ENCODE measurements at regions not wholly inside any gene's neighbourhood (a gene's known extent, or its start where the extent isn't known, plus 50 kb on each side); places are given as distances from the start of the nearest gene placed in this dataset.

DNA sequence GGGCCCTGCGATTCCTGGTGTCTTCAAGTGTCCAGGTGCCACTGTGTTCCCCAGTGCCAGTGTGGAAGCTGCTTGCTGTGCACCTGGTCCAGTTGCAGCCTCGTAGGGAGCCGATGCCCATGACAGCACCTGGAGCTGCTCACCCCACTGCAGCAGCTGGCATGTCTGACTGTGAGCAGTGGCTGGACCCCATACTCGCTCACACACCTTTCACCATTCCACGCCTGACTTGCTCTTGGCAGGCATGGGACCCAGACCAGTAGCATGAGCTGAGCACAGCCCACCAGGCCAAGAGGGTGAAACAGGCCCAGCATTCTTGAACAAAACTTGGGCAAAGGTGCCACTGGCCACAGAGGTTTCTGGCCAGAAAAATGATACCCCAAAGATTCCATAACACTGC lies 124.5 kb upstream of the THY1 start:
- DNase-seq (ENCODE audit: low read depth in 2 of 2) = no peak

DNA sequence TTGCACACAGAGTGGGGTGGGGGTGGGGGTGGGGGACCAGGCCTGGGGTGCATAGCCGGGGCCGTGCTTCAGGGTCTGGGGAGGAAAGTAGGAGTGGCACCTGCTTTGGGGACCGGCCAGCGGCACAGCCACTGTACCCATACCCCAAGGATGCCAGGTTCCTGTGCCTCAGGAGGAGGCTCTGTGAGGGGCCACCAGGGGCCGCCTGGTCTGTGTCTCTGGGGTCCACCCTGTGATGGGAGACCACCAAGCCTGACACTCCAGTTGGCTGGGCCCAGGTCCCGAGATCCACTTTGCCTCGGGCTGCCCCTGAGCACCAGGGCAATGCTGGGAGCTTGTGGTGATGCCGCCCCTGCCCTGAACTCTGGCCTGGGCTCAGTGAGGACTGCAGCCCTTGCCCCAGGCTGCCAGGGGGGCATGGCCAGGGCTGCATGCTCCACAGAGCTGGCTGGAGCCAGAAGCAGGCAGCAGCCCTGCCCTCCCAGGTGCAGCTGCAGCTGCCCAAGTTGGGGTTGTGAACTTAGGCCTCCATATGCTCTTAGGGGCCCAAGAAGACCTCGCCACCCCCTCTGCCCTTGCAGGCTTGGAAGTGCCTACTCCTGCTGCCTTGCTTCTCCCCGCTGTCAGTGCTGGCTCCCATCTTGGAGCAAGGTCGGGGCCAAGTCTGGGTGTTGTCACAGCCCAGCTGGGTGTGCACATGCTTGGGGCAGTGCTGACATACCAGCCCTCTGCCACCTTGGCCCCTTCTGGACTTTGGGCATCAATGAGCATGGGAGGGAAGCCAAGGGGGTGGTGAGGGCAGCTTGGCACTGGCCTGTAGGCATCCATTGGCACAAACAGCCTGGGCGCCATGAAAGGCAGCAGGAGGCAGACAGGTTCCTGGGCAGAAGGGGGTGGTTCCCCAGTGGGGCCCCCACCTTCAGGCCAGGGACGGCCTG lies 123.3 kb upstream of the THY1 start:
- no peak for DNase-seq (ENCODE audit: low read depth in 2 of 2)

DNA sequence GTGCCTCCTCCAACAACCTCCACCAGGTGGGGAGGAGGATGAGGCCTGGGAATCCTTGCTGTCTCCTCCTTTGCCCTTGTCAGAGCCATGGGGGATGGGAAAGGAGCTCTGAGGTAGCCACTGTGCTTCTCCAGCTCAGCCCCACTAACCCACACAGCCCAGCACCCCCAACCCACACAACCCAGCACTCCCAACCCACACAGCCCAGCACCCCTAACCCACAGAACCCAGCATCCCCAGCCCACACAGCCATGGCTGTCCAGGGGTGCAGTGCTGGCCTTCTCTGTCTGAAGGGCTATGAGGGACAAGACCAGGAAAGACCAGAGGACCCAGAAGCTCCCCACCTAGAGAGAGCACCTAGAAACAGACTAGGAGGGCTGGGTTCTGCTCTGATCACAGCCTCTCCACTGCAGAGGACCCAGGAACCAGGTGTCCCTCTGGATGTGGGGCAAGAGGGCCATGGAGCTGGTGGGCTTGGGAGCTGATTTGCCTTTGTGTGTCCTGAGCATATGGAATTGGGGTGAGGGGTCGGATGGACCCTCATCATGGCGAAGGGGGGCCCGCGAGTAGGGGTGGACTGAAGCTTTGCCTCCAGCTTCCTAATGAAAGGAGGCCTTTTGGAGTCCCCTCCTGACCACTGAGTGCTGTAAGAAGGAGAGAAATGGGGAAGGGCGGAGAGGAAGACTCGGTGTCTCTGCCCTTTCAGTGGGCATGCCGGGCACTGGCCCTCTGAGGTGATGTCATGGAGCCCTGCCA lies 117.6 kb upstream of the THY1 start:
- DNase-seq (ENCODE audit: low read depth in 2 of 2) = no peak

DNA sequence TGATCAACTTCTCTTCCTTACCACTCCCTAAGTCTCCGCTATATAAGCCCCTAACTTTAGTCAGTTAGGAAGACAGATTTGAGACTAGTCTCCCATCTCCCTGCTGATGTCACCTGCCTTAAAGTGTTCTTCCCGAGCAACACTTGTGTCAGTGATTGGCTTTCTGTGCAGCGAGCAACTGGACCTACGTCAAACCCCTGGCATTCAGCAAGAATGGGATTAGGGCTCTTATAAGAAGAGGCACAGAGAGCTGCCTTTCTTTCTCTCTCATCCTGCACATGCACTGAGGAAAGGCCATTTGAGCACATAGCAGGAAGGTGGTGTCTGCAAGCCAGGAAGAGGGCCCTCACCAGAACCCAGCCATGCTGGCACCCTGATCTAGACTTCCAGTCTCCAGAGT lies 116.6 kb upstream of the THY1 start:
- no peak for DNase-seq (ENCODE audit: low read depth in 2 of 2)

DNA sequence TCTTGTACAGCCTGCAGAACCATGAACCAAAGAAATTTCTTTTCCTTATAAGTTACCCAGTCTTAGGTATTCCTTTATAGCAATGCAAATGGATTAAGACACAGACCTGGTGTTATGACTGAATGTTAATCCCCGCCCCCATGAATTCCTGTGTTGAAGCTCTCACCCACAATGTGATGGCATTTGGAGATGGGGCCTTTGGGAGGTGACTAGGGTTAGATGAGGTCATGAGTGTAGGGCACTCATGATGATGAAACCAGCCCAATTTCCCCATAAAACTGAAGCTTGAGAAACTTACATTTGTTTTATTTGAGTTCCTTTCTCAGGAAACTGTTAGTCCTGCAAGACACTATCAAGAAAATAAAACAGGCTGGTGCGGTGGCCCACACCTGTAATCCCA lies 115.8 kb upstream of the THY1 start:
- DNase-seq (ENCODE audit: low read depth in 2 of 2) = no peak

DNA sequence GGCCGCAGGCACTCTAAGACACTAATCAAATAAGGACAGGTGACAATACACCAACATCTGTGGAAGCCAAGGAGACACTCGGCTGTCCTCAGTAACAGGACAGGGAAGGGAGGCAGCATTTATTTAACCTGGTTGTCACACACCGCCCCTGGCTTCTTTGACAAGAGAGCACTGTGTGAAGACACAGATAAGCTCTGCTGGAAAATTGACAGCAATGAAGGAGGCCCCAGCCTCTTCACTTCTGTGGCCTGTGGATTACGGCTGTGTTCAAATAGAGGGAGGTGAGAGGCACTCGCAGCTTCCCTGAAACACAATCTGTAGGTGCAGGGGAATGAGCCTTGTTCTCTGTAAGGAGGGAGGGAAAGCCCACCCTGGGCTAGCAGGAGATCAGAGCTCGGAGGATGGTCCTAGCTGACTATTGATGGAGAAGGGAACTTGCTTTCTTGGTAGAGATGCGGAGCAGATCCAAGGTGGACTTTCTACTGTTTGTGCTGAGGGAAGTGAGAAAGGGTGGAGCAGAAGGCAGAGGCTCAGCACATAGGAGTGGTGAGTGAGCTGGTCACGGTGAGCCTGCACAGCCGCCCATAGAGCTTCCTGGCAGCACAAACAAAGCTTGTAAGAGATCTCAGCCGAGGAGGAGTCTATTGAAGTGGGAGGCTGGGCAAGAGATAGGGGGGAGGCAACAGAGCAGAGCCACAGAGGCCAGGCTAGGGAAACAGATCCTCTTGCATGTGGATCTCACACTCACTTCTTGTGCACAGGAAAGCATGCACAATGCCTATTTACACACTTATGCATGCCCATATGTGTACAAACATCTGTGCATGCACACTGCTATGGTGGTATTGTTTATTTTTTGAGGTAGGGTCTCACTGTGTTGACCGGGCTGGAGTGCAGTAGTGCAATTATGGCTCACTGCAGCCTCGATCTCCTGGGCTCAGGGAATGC lies 114.6 kb upstream of the THY1 start:
- no peak for DNase-seq (ENCODE audit: low read depth in 2 of 2)

DNA sequence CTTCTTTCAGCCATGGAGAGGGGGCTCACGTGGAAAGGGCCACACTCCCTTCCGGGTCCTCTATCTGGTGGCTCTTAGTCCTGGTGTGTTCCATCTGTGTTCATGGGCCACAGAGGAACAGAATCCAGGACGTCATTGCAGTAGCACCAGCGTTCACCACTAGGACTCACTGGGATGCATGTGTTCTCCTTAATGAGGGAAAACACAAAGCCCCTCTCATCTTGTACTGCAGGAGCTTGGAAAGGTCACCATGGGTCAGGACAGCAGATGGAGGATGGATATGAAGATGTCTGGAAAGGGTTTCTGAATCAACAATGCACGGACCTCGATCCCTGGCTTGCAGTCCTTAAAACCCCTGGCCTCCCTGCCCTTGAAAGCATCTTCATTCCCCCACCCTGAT lies 113.8 kb upstream of the THY1 start:
- no peak for DNase-seq (ENCODE audit: low read depth in 2 of 2)

DNA sequence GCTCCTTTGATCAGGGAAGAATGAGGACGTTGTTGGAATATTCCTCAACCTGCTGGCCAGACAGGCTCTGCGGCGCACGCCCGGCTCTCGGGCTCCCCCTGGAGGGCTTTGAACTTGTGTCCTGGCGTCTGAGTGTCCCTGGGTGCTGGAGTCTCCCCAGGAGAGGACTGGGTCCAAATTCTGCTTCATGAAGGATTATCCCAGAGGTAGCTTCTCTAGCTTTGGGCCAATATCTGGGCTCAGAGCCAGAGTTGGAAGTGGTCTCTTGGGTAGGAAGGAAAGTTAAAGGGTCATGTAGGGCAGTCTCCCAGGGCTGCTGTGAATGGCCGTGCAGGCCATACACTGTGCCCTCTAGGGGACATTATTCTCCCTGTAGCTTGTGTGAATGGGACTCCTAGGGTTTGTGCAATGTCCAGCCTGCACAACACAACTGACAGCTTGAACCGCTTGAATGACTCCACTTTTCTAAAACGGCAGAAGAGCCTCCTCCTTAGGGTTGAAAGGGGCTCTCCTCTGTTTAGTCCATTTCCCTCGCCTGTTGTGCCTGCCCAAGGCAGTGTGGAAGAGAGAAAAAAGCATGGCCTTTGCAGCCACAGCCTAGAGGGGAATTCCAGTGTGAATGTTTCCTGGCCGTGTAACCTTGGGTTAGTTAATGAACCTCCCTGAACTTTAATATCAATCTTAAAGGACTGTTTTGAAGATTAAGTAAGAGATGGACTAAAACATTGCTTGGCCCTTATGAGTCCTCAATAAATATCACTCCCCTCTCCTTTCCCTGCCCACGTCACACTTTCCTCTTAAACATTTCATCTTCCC lies 111.2 kb upstream of the THY1 start:
- DNase-seq (ENCODE audit: low read depth in 2 of 2) = no peak

DNA sequence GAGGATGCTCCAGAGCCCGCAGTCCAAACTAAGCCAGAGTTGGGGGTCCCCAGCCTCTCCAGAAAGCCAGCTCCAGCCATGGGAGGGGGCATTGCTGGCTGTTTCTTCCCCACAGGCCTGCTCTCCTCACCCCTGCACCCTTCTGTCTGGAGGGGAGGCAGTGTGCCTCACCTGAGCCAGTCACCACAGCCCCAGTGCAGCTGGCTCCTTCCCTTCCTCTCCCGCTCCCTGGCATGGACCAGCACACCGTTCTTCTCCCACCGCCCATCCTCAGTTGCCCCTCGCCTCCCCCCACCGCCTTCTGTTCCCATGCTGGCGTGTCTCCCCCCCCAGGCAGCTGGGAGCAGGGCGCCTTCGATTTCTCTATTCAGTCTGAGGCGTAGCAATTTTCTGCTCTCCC lies 110.5 kb upstream of the THY1 start:
- no peak for DNase-seq (ENCODE audit: low read depth in 2 of 2)

DNA sequence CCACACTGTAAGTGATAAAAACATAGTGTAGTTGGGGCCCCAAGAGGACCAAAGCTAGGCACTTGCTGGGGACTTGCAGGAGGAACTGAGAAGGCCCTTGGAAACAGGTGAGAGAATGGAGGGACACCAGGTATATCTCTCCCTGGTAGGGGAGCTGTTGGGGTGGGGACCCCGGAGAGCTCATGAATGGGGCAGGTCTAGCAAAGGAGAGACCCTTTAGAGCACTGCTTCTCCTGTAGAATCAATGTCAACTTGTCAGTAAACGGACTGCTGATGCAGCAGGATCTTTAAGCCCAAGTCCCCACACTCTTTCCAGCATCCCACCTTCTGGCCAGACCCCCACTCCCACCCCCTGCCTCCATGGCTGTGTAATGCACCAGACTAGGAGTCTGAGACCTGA lies 109.6 kb upstream of the THY1 start:
- DNase-seq (ENCODE audit: low read depth in 2 of 2) = no peak

DNA sequence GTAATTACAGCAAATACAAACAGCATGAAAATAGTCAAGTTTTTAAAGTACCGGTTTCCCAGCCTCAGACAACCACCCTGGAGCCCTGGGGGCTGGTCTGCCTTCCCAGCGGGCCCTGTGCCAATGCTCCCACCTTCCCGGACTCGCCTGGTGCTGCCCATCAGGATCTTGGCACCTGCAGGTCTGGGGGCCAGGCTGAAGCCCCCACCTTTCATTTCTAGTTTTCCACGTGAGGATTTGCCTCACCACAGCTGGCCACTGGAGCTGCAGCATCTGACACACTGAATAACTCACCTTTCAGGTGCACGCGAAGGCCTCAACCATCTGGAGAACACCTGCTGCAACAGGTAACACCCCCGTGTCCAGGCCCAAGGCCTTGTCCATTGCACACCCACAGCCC lies 108.7 kb upstream of the THY1 start:
- no peak for DNase-seq (ENCODE audit: low read depth in 2 of 2)

DNA sequence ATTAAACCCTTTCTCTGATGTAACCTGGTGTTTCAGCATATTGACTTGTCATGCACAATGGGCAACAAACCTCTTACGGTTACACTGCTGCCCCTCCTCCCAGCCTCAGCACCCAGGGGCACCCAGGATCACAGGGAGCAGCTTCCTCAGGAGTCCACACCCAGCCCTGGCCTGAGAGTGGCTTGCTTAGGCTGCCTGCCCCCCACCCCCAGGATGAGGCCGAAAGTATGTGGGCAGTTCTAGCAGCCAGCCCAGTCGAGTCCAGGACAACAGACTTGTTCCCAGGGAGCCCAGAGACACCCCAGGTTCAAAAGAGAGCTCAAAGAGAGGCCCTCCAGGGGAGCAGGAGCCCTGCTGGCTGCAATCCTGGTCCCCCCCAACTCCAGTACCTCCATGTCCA lies 108.1 kb upstream of the THY1 start:
- no peak for DNase-seq (ENCODE audit: low read depth in 2 of 2)

DNA sequence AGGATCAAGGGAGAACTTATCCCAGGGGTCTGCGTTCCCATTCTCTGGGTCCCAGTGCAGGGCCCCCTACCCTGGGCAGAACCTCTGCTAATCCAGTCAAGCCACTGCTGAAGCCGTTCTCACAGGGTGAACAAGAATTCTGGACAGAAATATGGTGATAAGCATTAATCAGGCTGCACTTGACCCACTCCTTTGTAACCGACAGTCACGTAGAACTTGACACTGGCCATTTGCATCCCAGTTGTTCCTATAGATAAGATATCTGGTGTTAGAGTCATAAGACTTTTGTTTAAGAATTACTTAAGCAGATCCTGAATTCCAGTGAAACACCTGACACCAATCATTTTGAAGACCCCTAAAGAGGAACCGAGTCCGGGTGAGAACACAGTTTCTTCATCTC lies 107.5 kb upstream of the THY1 start:
- DNase-seq (ENCODE audit: low read depth in 2 of 2) = no peak

DNA sequence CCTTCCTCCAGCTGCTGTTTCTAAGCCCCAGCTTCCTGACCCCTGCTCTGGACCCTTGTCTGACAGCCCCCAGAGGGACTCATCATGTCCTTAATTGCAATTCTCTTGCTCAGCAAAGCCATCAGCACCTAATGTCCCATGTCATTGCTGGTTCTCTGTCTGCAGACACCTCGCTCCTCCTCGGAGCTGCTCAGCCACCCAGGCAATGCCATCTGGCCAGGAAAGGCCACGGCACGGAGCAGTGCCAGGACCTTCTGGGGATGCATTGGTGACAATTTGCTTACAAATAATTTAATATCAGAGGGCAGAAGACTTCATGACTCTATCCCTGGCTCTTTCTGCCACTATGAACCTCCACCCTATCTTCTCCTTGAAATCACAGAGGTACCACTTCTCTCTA lies 107.0 kb upstream of the THY1 start:
- DNase-seq (ENCODE audit: low read depth in 2 of 2) = no peak

DNA sequence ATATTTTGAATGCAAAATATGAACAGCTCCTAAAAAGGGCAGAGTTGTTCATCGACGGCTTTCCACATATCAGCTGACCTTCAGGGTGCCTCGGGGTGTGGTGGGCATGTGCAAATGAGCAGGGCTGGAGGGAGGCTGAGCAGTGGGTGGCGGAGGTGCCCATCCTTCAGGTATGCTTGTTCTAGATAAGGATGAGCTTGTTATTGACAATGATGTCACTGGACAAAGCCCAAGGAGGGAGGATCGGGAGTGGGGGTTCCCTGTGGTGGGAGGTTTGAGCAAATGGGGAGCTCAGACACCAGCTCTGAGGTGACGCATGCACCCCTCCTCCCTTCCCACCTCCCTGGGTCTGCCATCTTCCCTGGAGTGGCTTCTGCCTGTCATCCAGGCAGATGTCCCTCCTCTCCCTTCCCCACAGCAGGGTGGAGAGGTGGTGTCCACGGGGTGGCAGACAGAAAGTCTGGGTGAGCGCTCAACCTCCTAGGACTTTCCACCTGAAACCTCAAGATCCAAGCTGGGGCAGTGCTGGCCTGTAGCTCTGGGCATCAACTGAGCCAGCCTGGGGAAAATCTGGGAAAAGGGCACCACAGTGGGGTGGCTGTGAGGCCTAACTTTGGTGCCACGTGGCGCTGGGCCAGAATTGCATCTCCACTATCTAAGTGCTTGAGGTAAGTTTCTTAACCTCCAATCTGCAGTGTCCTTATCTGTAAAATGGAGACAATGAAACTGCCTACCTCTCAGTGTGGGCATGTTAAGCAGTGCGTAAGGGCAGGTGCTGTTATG lies 106.3 kb upstream of the THY1 start:
- DNase-seq (ENCODE audit: low read depth in 2 of 2) = no peak

DNA sequence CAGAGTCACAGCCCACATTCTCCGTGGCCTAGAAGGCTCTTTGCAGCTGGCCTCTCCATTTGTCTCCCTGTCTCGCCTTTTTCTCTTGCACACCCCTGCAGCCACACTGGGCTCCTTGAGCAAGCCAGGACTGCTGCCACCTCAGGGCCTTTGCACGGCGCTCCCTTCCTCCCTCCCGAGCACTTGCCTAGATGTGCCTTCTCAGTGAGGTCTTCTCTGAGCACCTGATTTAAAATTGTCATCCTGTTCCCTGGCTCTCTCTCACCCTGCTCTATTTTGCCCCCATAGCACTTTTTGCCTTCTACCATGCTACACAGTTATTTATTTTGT lies 102.9 kb upstream of the THY1 start:
- no peak for DNase-seq (ENCODE audit: low read depth in 2 of 2)

DNA sequence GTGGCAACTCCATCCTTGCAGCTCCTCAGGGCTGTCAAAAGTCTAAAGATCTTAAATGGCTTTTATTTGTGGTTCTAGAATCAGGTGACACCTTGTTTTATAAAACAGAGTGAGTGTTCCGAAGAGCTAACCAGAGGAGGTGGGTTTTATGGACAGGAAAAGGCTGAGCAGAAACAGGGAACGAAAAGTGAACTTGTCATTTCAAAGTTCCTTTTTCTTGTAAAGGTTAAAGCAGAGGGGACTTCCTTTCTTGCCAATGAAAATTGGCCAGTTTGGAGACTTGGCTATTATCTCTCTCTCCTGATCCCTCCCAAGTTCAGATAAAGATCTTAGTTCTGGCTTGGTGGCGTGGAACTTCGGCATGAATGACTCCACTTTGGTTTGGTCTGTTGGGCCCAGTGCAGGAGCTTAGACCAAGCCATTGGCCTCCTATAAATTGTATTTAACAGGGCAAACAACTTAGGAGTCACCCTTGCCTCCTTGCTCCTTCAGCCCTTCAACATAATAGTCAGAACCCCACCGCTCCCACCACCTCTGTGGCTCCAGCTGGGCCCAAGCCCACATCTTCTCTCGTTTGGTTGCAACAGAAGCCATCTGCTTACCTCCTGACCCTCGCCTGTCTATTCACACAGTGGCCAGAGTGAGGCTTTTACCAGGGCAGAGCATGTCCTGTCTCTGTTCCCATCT lies 102.4 kb upstream of the THY1 start:
- no peak for DNase-seq (ENCODE audit: low read depth in 2 of 2)

DNA sequence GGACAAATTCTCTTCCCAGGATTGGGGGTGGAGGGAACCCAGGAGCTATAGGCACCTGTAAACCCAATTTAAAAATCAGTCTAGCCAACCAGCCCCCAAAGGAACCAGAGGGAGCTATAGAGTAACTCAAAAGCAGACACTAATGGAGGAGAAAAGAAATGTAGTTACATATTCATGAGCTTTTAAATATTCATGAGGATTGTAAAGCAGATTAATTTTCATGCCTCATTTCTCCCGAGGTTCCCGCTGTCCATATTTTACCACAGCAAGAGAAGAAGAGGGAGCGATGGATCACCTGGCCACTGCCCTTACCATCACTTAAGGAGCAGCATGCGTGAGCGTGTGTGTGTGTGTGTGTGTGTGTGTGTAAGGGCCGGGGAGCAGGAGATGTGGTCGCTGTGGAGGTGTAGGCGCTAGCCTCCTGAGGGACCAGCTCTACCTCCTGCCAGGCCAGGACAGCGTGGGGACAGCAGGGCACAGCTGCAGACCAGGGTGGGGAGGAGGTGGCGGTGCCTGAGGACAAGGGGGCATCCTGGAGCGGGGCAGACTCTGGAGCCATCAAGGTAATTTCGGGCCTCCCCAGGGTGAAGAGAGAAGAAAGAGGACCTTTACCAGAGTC lies 100.7 kb upstream of the THY1 start:
- no peak for DNase-seq (ENCODE audit: low read depth in 2 of 2)

DNA sequence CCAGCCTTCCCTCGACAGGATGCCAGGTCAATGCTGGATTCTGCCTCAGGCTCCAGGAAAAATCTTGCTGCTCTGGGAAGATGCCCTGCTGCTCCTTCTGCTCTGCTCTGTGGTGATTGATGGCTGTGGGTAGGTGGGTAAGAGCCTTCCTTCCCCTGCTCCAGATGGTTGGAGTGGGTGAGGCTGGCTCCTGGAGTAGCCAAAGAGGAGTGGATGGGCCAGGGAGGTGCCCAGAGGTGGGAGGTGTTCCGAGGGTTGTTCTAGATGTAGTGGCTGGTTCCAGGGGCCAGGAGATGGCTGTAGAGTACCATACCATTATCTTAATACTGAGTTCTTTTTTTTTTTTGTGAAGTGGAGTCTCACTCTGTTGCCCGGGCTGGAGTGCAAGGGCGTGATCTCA lies 99.6 kb upstream of the THY1 start:
- no peak for DNase-seq (ENCODE audit: low read depth in 2 of 2)

DNA sequence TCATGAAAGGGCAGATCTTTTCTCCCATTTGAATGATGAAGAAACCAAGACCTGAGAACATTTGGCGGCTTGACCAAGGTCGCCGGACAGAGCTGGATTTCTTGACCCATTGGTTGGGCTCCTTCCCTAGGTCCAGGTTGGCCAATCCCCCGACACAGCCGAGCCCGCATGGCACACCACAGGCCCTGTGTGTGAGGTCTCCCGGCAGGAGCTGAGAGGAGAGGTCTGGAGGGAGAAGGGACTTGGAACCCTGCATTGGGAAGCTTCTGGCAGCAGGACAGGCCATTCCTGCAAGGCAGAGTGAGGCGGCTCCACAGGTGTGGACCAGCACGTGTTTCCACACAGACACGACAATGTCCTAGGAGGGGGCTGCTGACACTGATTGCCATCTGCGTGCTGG lies 98.6 kb upstream of the THY1 start:
- no peak for DNase-seq (ENCODE audit: low read depth in 2 of 2)
